CD14-positive monocyte (primary cell): ENCODE measurements at regions not wholly inside any gene's neighbourhood (a gene's known extent, or its start where the extent isn't known, plus 50 kb on each side); places are given as distances from the start of the nearest gene placed in this dataset.

ENCODE experiments used
- DNase-seq, 3 donors: peaks; one replicate each; pipeline ENCODE4 v3.0.0-alpha.2; 2011 to 2022
- H2AFZ ChIP-seq: 2 replicates; pipeline ENCODE4 v1.6.0; 2012; ENCODE audit warnings: mild to moderate bottlenecking, low read depth, low read length, inconsistent platforms; ENCODE audit not compliant: insufficient read depth, poor library complexity, severe bottlenecking
- H3K27ac ChIP-seq, 2 donors: 1 replicate in 1 of 2; 2 replicates in 1 of 2; pipeline ENCODE4 v1.5.1; 2012 to 2013; ENCODE audit warnings: low read length in 2 of 2, control low read depth in 1 of 2, inconsistent platforms in 1 of 2, low read depth in 1 of 2, mild to moderate bottlenecking in 1 of 2
- H3K27me3 ChIP-seq, 2 donors: one replicate each; pipeline versions ENCODE4 v1.6.0 to v1.6.1; 2011 to 2013; ENCODE audit warnings: low read length in 2 of 2; ENCODE audit not compliant: control insufficient read depth in 2 of 2, insufficient read depth in 2 of 2
- H3K36me3 ChIP-seq, 2 donors: replicated peaks in 1 of 2; 1 replicate in 1 of 2; 2 replicates in 1 of 2; pipeline versions ENCODE4 v1.5.1 to v1.6.1; 2012 to 2013; ENCODE audit warnings: low read length in 2 of 2, control low read depth in 1 of 2, inconsistent platforms in 1 of 2, mild to moderate bottlenecking in 1 of 2; ENCODE audit not compliant: insufficient read depth in 2 of 2, control insufficient read depth in 1 of 2
- H3K4me1 ChIP-seq, 2 donors: 1 replicate in 1 of 2; 2 replicates in 1 of 2; pipeline versions ENCODE4 v1.5.1 to v1.6.1; 2012 to 2013; ENCODE audit warnings: low read length in 2 of 2, control low read depth in 1 of 2, inconsistent platforms in 1 of 2, mild to moderate bottlenecking in 1 of 2, moderate library complexity in 1 of 2; ENCODE audit not compliant: insufficient read depth in 2 of 2, control insufficient read depth in 1 of 2
- H3K4me2 ChIP-seq: replicated peaks from 2 replicates; pipeline ENCODE3; 2012; ENCODE audit warnings: low read length, moderate library complexity, mild to moderate bottlenecking; ENCODE audit not compliant: poor library complexity, severe bottlenecking; ENCODE audit errors: extremely low read depth
- H3K4me3 ChIP-seq, 3 experiments: fragments of 200-600 bp in 1 of 3; sonication (generic) in 1 of 3; replicated peaks in 1 of 3; 1 replicate in 2 of 3; 2 replicates in 1 of 3; pipeline ENCODE4 v1.5.1; 2011 to 2013; ENCODE audit warnings: low read length in 3 of 3, mild to moderate bottlenecking in 3 of 3, control low read depth in 2 of 3, low read depth in 2 of 3, inconsistent platforms in 1 of 3, moderate library complexity in 1 of 3
- H3K79me2 ChIP-seq: 2 replicates; pipeline ENCODE4 v1.6.0; 2012; ENCODE audit warnings: mild to moderate bottlenecking, control low read depth, inconsistent platforms, low read length, moderate library complexity; ENCODE audit not compliant: insufficient read depth
- H3K9ac ChIP-seq: 2 replicates; pipeline ENCODE4 v1.6.0; 2017; ENCODE audit warnings: low read length, mild to moderate bottlenecking; ENCODE audit not compliant: insufficient read depth, poor library complexity, severe bottlenecking
- H3K9me3 ChIP-seq, 2 donors: replicated peaks in 1 of 2; 1 replicate in 1 of 2; 2 replicates in 1 of 2; pipeline versions ENCODE4 v1.5.1 to v1.6.1; 2012 to 2013; ENCODE audit warnings: low read length in 2 of 2, control low read depth in 1 of 2; ENCODE audit not compliant: control insufficient read depth in 1 of 2, insufficient read depth in 1 of 2
- H4K20me1 ChIP-seq: 2 replicates; pipeline ENCODE4 v1.6.0; 2012; ENCODE audit warnings: mild to moderate bottlenecking, low read length, control low read depth, moderate library complexity; ENCODE audit not compliant: insufficient read depth
- H3K27ac Mint-ChIP-seq, 7 donors: one replicate each; pipeline ENCODE4 v1.8.0; 2020; ENCODE audit warnings: mild to moderate bottlenecking in 7 of 7, mixed read lengths in 7 of 7, moderate library complexity in 6 of 7, inconsistent platforms in 2 of 7
- H3K27me3 Mint-ChIP-seq, 3 donors: one replicate each; pipeline ENCODE4 v1.8.0; 2021 to 2022; ENCODE audit warnings: low read depth in 3 of 3, mild to moderate bottlenecking in 3 of 3, mixed read lengths in 3 of 3, moderate library complexity in 3 of 3, inconsistent platforms in 1 of 3
- H3K36me3 Mint-ChIP-seq, 2 donors: one replicate each; pipeline ENCODE4 v1.8.0; 2020; ENCODE audit warnings: mixed read lengths in 2 of 2, inconsistent platforms in 1 of 2, mild to moderate bottlenecking in 1 of 2
- H3K4me1 Mint-ChIP-seq: one replicate; pipeline ENCODE4 v1.8.0; 2020; ENCODE audit warnings: mild to moderate bottlenecking, mixed read lengths
- H3K4me3 Mint-ChIP-seq, 2 donors: one replicate each; pipeline ENCODE4 v1.8.0; 2020; ENCODE audit warnings: mild to moderate bottlenecking in 2 of 2, mixed read lengths in 2 of 2, moderate library complexity in 1 of 2
- H3K9me3 Mint-ChIP-seq, 7 donors: one replicate each; pipeline ENCODE4 v1.8.0; 2020 to 2022; ENCODE audit warnings: mixed read lengths in 7 of 7, mild to moderate bottlenecking in 6 of 7, moderate library complexity in 6 of 7, inconsistent platforms in 2 of 7
- WGBS: methylation state at CpG from one replicate; pipeline ENCODE4 v1.1.5; 2013; ENCODE audit warnings: missing lambda C conversion rate; ENCODE audit not compliant: insufficient coverage; 5-methylcytosine and 5-hydroxymethylcytosine counted together
- intact Hi-C, 2 donors: fragments of 100-400 bp; cut with micrococcal nuclease; formaldehyde crosslinking; loops; one replicate each; pipeline versions ENCODE4 v1.15.0 to v1.15.1; 2023
- TF ChIP-seq, protein P1 (sequence below): fragments of 200-600 bp; IDR thresholded peaks from one replicate; pipeline ENCODE4 v1.8.0; 2022; ENCODE audit warnings: antibody characterized with exemption, mild to moderate bottlenecking

DNA sequence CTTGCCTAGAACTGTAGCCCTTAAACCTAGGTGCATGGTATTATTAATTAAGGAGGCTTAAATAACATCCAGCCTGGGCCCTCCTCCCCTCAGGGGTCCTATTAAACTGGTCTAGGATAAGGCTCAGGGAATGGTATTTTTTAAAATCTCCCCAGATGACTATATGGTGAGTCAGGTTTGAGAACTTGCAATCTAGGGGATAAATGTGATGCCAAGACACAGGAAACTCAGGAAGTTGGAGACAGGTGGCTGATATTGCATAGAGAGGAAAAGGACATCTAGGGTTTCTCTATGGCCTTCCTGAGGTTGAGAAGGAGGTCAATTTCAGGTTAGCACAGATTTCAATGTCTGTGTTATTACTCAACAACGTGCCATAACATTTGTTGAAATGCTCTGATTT is 581.0 kb downstream of the TLE1 start:
- Histone ChIP-seq H3K27ac (no peak overlapping the region), H3K9me3 (no peaks in the 10 kb centered on the region), H3K79me2 (no peaks in the 10 kb centered on the region), H2AFZ (no peak overlapping the region), H3K4me3 (no peak overlapping the region), H3K4me2 (no peak overlapping the region), H3K36me3 (no peaks in the 10 kb centered on the region), H4K20me1 (no peaks in the 10 kb centered on the region), H3K27me3 (no peaks in the 10 kb centered on the region), H3K4me1 (peaks cover 9 to 27% of the 10 kb centered on the region in 2 donors), H3K9ac (no peak overlapping the region)
- peaks cover 0 to 3% (median 0%) of the 10 kb centered on the region in 7 donors for H3K9me3 Mint-ChIP-seq
- TF ChIP-seq, protein P1, sequence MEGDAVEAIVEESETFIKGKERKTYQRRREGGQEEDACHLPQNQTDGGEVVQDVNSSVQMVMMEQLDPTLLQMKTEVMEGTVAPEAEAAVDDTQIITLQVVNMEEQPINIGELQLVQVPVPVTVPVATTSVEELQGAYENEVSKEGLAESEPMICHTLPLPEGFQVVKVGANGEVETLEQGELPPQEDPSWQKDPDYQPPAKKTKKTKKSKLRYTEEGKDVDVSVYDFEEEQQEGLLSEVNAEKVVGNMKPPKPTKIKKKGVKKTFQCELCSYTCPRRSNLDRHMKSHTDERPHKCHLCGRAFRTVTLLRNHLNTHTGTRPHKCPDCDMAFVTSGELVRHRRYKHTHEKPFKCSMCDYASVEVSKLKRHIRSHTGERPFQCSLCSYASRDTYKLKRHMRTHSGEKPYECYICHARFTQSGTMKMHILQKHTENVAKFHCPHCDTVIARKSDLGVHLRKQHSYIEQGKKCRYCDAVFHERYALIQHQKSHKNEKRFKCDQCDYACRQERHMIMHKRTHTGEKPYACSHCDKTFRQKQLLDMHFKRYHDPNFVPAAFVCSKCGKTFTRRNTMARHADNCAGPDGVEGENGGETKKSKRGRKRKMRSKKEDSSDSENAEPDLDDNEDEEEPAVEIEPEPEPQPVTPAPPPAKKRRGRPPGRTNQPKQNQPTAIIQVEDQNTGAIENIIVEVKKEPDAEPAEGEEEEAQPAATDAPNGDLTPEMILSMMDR: no peak
- H3K27me3 Mint-ChIP-seq: peaks cover 0 to 3% (median 0%) of the 10 kb centered on the region in 3 donors
- H3K4me3 Mint-ChIP-seq: no peak overlapping the region
- H3K27ac Mint-ChIP-seq: peak overlapping the region in 1 of 7 donors; percentile 59
- DNase-seq: no peak
- H3K36me3 Mint-ChIP-seq: no peaks in the 10 kb centered on the region
- intact Hi-C loops: no loop called here
- peaks cover 46% of the 10 kb centered on the region for H3K4me1 Mint-ChIP-seq
- no CpG with 5 or more reads among the region's 1 CpG for WGBS

DNA sequence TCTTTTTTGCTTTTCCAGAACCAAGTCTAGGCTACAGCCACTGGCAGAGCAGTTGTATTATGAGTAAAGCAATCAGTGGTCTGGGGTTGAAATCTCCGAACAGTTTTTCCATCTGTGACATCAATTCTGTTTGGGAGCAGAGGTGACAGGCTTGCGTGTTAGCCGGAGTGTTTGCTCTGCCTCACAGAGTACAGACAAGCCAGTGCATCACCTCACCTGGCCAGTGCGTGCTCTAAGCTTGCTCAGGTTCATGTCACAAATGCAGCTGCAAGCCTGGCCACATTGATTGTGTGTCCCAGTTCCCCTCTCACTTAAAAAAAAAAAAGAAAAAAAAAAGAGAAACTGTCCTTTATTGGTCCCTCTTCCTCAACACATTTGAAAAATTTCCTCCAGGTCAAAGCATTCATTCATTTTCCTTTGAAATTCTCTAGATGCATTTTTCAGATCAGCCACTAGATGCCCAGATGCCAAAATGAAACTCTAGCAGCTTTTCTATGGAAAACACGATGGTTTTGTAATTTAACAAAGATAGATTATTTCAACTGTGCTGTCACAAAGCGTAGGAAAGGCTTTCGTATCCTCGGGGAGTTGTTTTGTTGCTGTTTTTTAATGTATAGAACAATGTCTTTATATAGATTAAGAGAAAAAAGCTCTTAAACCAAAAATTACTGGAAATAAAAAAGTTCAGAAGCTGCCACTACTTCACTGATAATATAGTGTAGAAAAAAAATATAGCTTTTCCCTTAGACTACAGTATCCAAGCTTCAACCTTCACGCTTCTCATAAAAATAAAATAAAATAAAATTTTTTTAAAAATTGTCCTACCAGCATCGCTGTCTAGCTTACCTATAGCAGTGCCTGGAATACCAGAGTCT is 585.5 kb downstream of the TLE1 start:
- Histone ChIP-seq H3K79me2 (no peaks in the 10 kb centered on the region), H4K20me1 (no peaks in the 10 kb centered on the region), H3K4me1 (peaks cover 0 to 12% of the 10 kb centered on the region in 2 donors), H3K9ac (no peak overlapping the region), H3K9me3 (no peaks in the 10 kb centered on the region), H2AFZ (no peak overlapping the region), H3K4me2 (no peak overlapping the region), H3K4me3 (no peak overlapping the region), H3K36me3 (no peaks in the 10 kb centered on the region), H3K27ac (no peak overlapping the region), H3K27me3 (no peaks in the 10 kb centered on the region)
- TF ChIP-seq, protein P1: no peak
- H3K4me3 Mint-ChIP-seq: no peak overlapping the region
- 100% methylated on average over 4 of the region's 10 CpGs for WGBS
- peaks cover 0 to 9% (median 3%) of the 10 kb centered on the region in 7 donors for H3K9me3 Mint-ChIP-seq
- H3K4me1 Mint-ChIP-seq: peaks cover 30% of the 10 kb centered on the region
- DNase-seq: no peak
- peaks cover 0 to 3% (median 2%) of the 10 kb centered on the region in 3 donors for H3K27me3 Mint-ChIP-seq
- H3K36me3 Mint-ChIP-seq: no peaks in the 10 kb centered on the region
- intact Hi-C loops: no loop called here
- peak overlapping the region in 1 of 7 donors; percentile 3 for H3K27ac Mint-ChIP-seq
